HuH-7 (cell line): ENCODE measurements at regions not wholly inside any gene's neighbourhood (a gene's known extent, or its start where the extent isn't known, plus 50 kb on each side); places are given as distances from the start of the nearest gene placed in this dataset.
A peak's percentile ranks its signal among the peaks of the same experiment; 100 is the strongest.

Experiments used
- DNase-seq: peaks from one replicate; pipeline ENCODE4 v3.0.0; 2011; ENCODE audit warnings: low spot score

DNA sequence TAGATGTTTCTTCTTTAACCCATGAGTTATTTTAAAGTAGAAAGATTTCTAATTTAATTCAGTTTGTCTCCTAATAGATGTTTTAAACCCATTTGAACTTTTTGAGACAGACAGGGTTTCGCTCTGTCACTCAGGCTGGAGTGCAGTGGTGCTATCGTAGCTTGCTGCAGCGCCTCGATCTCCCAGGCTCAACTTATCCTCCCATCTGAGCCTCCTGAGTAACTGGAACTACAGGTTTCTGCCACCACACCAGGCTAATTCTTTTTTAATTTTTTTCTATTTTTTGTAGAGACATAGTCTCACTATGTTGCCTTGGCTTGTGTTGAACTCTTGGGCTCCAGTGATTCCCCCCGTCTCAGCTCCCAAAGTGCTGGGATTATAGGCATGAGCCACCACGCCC is 53.0 kb upstream of the RAB18 start:
- no peak for DNase-seq

DNA sequence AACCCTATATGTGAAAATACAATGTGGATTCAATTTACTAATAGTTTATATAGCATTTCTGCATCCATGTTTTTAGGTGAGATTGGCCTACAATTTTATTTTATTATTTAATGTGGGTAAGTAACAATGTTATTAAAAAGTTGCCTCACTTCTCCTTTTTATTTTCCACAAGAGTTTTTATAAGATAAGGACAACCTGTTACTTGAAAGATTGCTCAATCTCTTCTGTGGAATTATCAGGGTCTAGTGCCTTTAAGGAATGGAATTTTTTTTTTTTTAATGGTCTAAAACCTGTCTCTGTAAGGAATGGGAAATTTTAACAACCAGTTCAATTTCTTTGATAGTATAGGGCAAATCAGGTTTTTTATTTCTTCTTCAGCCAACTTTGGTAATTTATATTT is 53.9 kb upstream of the RAB18 start:
- no peak for DNase-seq

DNA sequence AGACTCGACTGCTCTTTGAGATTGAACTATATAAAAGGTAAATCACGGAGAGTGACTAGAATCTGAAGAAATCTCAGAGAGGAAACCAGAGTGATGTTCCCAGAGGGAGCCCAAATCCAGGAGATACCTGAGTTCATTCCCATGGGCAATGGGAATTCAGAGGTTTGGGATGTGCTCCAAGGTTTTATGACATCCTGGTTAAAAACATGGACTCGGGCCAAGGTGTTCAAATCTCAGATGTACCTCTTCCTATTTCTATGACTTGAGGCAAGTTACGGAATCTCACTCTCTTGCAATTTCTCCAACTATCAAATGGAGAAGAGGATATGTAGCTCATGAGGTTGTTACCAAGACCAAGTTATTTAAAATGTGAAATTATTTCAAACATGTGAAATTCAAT is 54.5 kb upstream of the RAB18 start:
- DNase-seq = no peak

DNA sequence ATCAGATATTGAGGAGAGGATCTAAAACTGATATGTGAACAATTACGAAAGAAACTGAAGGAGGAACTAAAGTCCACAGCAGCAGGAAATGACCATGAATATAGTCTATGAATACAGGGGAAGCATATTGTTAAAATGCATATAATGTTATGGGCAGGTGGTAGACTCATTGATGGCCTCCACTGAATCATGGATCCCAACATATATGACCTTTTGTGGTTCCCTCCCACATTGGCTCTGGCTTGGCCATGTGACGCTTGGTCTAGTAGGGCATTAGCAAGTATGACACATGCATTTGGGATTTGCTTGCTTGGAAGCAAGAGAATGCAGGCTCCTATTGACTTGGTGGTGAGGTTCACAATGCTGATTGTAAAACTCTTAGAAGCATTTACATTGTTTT is 55.2 kb upstream of the RAB18 start:
- no peak for DNase-seq

DNA sequence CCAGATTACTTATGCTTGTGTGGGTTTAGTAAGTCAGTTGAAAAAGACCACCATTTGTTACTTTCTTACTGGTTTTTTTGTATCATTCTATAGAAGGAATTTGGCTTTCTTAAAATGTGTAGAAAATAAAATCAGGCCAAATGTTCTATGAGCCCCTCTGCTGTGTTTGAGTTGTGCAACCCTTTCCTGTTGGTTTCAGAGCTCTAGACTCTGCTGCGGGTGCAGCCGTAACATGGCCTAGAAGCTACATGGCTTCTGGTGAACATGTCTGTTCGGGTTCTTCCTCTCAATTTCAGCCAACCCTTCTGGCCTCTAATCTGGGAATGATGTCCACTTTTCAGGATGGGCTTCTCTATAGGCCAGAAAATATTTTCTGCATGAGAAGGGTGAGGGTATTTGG is 56.6 kb upstream of the RAB18 start:
- DNase-seq = no peak

DNA sequence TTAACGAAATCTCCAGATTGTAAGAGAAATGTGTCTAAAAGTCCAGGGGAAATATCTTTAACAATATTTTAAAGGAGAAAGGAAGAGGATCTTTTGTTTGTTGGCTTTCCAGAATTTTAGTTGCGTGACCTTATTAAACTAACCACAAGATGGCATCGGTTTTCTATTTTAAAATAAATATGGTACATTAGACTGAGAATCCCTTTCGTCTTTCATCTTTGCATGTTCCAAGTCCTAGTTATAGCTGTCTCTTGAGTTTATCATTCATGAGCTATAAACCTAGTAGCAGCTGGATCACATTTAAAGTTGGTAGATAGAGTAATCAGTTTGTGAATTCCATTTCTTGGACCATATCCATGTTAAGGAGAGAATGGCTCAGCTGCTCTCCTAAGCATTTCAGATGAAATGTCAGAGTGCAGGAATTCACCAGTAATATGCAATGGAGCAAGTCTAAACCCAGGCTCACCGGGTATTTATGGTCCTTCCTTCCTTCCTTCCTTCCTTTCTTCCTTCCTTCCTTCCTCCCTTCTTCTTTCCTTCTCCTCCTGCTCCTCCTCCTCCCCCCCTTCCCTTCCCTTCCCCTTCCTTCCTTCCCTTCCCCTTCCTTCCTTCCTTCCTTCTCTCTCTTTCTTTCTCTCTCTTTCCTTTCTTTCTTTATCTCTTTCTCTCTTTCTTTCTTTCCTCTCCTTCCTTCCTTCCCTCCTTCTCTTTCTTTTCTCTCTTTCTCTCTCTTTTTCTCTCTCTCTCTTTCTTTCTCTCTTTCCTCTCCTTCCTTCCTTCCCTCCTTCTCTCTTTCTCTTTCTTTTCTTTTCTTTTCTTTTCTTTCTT is 57.8 kb upstream of the RAB18 start:
- peak; percentile 12 for DNase-seq

DNA sequence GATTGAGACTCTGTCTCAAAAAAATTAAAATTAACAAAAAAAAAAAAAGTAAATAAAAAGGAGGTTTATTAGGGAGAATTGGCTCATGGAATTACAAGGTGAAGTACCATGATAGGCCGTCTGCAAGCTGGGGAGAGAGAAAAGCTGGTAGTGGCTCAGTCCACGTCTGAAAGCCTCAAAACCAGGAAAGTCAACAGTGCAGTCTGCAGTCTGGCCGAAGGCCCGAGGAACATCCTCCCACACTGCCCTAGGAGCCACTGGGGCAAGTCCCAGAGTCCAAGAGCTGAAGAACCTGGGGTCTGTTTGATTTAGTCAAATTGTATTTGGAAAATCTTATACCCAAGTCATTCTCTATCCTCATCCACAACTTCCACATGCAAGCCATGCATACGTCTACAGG is 59.0 kb upstream of the RAB18 start:
- DNase-seq = no peak

DNA sequence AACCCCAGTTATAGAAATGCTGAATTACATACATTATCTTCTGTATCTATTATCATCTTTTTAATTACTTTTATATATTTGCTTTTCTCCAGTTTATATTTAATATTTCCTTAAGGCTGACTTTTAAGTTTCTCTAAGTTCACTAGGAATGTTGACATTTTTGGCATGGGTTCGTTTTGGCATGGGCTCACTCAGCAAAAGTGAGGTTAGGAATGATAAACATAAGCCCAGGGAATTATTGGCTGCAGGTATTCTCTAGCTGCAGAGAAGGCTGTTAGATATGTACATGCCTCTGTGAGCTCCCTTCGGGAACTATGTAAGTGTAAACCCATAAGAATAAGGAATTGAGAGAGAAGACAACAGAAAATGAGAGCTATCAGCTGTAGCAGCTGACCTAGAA is 63.6 kb upstream of the RAB18 start:
- no peak for DNase-seq

DNA sequence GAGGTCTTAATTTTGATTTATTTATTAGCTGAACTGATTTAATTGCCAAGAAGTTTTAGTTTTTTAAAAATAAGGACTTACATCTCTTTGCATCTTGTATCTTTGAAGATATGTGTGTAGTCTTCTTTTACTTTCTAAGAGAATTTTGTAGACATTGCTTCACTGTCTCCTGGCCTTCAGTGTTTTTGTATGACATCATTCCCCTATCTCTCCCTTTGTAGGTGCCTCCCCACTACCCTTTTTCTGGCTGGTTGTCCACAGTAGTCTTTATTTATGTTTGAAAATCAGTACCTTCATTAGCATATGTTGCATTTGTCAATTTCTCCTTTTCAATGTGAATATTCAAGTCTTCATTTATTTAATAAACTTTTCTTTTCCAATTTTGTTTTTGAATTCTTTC is 64.1 kb upstream of the RAB18 start:
- DNase-seq = no peak

DNA sequence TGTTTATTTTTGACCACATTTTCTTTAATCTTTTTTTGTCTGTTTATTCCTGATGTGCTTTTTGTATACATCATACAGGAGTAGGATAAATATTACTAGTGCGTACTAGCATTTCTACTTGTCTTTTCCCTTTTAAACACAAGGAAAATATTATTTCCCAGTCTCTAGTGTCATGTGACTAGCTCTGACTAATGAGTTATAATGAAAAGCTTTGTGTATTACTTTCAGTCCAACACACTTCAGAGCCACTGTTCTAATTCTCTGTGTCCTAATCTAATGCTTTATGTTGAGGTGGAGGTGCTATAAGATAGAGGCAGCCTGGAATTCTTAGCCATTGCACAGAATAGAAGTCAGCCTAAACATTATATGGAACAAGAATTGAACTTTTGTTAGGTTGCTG is 65.0 kb upstream of the RAB18 start:
- DNase-seq = no peak

DNA sequence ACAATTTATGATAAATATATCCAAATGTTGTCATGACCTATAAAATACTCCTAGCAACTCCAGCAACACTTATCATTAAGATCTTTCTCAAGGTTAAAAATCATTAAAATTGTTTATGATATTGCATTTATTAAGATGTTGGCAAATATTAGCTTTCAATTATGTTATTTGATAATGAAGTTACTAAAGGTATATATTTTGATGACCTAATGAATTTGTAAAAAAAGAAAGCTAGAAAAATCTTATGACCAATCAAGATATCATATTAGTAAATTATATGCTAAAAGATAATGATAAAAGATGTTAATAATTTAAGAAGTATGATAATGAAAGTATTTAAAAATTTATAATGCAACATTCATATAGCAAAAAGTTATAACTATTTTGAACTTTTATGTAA is 66.3 kb upstream of the RAB18 start:
- DNase-seq = no peak

DNA sequence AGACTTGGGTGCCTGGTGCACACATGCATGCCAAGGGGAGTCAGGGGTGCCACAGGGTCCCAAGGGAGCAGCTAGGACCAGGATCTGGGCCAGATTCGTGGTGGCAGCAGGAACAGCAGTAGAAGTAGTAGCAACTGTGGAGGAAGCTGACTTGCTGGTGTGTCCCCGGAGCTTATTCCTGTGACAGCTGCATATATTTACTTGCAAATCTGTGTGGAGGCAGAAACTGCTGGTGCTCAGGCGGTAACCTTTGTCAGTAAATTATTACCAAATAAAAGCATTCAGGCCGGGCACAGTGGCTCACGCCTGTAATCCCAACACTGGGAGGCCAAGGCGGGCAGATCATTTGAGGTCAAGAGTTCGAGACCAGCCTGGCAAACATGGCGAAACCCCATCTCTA is 67.4 kb upstream of the RAB18 start:
- DNase-seq = no peak

DNA sequence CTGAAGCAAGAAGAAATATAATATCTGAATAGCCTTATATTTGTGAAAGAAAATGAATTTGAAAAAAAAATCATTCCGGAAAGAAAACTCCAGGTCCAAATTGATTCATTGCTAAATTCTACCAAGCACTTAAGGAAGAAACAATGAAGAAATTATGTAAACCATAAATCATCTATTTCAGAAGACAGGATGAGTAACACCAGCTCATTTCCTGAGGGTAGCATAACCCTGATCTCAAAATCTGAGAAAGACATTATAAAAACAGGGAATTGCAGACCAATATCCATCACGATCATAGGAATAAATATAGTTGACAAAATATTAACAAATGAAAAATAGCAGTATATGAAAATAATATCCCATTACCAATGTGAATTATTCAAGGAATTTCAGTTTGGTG is 70.1 kb upstream of the RAB18 start:
- DNase-seq = no peak

DNA sequence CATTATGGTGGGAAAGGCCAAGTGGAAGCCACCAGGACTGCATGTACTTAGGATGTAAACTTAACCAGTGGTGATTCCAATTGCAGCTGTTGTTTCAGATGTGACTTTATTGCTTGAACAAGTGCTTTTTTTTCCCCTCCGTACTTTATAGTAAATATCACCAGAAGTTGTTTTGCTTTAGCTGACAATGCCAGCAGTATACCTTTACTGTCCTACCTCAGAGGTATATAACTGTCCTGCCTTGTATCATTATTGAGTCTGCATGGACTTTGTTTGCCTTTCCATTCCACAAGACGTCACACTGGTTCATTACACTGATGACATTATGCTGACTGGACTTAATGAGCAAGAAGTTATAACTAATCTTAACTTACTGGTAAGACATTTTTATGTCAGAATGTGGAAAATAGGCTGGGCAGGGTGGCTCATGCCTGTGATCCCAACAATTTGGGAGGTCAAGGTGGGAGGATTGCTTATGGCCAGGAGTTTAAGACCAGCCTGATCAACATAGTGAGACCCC is 77.1 kb upstream of the RAB18 start:
- no peak for DNase-seq

DNA sequence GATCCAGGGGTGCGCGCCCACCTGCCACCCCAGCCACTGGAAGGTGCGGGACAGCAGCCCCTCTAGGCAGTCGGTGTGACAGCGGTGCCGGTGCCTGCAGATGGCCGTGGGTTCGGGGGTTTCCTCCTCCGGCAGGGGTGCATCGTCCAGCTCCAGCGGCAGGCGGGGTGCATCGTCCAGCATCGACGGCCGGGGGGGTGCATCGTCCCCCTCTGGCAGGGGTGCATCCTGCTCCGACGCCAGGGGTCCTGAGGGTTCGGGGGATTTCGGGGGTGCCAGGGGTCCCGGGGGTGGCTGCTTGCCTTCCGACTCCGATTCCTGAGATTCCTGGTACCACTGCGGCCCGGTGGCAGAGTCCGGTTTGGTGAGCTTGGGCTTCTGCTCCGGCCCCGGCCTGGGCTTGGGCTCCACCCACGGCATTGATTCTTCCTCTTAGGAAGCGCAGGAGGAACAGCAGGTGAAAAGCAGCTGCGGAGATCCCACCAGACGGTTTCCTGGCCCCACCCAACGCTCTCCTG is 90.2 kb upstream of the RAB18 start:
- no peak for DNase-seq

DNA sequence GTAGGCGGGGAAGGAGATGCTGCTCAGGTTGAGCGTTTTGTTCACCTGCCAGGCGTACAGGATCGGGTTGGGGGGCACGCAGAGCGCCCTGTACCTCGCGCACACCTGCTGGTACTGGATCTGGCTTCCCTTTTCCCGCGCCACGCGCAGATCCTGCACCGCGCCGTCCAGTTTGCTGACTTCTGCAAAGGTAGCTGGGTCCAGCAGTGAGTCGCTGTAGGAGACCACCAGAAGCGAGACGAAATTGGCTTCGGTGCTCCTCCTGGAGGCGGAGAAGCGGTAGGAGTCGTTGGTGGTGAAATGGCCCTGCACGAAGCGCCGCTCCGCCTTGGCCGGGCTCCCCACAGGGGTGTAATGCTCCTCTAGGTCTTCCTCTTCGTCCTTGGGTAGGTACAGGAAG is 90.7 kb upstream of the RAB18 start:
- DNase-seq = no peak

DNA sequence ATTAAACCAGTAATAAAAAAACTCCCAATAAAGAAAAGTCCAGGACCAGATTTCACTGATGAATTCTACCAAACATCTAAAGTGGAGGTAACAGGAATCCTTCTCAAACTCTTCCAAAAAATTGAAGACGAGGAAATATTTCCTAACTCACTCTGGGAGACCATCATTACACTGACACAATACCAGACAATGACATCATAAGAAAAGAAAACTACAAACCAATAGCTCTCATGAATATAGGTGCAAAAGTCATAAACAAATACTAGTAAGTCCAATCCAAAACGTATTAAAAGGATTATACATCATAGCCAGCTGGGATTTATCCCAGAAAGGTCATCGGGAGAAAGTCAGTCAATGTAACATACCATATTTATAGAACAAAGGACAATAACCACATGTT is 94.0 kb upstream of the RAB18 start:
- no peak for DNase-seq

DNA sequence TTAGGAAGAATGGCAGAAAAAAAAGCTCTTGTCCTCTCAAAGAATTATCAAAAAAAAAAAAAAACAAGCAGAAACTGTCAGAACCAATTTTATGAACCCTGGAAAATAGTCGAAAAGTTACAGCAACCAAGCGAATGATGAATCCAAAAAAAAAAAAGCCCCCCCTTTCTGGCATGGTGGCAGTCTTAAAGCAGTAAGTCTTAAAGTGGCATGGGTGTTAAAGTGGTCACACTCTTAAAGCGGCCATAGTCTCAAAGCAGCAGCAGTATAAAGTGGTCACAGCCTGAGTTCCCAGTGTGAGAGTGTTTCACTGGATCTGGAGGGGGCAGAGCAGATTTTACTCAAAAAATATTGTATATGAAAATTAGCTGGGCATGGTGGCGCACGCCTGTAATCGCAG is 96.8 kb upstream of the RAB18 start:
- no peak for DNase-seq

DNA sequence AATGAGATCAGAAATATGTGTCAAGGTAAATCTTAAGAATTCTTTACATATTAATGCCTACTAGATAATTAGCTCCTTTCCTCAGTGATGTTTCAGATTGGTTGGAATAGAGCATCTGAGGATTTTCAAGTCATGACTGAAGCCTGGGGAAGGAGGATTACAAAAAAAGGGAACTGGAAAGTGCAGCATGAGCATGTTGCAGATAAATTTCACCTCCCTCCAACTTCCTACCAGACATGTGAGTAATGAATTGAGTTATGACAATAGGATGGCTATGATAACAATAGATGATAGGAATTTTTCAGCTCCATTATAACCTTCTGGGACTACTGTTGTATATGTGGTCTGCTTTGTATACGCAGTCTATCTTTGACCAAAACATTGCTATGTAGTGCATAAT is 104.2 kb upstream of the RAB18 start:
- DNase-seq = no peak

DNA sequence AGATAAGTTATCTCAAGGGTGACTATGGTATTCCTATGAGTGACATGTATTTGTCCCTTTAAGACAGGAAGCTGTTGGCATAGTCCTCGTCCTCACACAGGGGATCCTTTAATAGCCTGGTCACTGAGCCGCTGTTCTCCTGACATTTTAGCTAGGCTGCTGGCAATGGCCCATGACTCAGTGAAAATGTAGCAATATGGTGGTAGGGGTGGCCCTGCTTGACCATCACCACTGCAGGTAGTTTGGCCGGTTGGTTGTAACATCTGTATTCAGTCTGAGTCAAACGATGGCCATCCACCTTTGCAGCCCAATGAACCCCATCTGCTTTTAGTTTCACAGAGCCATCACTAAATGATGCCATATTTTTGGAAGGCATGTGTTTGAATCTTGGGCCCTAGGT is 110.1 kb upstream of the RAB18 start:
- no peak for DNase-seq

DNA sequence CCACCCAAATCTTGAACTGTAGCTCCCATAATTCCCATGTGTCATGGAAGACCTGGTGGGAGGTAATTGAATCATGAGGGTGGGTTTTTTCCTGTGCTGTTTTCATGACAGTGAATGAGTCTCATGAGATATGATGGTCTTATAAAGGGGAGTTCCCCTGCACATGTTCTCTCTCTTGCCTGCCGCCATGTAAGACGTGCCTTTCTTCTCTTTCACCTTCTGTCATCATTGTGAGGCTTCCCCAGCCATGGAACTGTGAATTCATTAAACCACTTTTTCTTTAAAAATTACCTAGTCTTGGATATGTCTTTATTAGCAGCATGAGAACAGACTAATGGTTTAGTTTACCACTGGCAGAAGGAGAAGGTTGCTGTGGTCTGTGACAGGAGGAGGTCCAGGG is 111.5 kb upstream of the RAB18 start:
- no peak for DNase-seq

DNA sequence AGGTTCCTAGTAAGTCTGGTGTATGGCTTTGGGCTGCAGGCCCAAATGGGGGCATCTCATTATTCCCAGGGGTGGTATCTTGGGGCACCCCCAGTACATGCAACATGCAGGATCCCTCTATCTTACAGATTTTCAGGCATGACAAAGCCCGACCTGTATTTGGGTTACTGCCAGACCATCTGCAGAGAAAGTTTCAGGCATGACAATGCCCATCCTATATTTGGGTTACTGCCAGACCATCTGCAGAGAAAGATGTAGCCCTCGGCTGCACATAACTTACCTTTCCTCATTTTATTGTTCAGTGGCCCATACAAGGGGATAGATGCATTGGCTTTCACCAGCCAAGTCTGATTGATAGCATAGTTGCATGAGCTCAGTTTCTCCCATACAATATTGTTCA is 112.2 kb upstream of the RAB18 start:
- no peak for DNase-seq

DNA sequence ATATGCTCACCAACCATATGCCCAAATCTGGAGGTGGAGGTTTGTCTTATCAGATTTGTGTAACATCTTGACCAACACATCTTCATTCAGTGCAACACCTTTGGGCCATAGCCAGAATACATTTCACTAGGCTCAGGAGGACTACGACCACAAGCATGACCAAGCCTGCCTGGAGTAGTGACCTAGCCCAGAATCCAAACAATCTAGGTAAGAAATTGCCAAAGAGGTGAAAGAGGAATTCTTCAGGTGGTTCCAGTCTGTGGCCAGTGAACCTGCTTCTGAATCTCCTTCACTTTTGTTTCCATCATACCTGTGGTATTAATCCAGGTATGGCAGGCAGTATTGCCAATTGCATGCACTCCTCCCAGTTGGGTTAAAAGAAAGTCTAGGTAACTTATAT is 112.8 kb upstream of the RAB18 start:
- DNase-seq = no peak

DNA sequence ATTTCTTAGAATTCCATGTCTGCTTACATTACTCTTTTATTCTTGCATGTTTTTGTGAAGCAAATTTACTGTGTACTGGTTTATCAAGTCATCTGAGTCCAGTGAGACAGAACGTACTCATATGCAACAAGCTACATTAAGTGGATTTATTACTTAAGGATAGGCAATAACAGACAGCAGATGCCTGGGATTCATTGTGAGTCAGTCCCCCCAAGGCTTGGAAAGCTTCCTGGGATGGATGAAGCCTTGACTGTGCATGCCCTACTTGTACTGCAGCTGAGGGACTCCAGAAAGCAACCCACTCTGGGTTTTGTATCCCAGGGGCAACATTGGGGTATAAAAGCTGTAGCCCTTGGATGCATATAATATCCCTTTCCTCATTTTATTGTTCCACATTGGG is 113.4 kb upstream of the RAB18 start:
- no peak for DNase-seq
